ENCODE measurements at regions not wholly inside any gene's neighbourhood (a gene's known extent, or its start where the extent isn't known, plus 50 kb on each side); places are given as distances from the start of the nearest gene placed in this dataset.

DNA sequence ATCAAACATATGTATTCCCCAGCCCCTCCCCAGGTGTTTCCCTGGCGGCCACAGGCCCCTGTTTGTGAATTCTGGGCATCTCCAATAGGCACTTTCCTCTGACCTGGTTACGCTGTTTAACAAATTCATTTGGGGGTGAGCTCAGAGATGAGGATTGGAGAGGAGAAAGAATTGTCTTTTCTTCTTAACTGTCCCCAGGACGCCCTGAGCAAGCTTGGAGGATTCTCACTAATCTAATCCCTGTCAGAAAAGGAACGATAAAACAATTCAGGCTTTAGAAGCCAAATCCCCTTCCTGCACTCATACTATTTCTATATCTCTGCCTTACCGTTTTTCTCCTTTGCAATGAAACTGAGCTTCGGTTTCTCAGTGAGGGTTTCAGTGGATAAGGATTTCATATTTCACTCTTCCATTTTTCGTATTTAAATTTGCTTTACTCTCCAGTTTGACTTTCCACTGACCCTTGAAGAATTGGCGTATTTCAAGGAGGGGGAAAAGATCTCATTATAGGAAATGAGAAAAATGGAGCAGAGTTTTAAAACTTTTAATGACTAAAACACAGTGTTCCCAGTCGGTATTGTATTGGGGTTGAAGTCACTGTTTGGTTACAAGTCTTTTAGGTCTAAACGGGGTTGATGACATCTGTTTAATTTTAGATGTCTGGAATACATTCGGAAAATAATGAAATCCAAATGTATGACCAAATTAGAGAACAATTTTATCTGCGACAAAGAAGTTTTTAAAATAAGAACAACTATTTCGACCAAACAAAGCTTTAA is 180.1 kb downstream of the MACROH2A1 start:
- no peak for TF ChIP-seq POLR2A (IDR thresholded peaks at IDR 0.05)
- TF ChIP-seq, protein P1, sequence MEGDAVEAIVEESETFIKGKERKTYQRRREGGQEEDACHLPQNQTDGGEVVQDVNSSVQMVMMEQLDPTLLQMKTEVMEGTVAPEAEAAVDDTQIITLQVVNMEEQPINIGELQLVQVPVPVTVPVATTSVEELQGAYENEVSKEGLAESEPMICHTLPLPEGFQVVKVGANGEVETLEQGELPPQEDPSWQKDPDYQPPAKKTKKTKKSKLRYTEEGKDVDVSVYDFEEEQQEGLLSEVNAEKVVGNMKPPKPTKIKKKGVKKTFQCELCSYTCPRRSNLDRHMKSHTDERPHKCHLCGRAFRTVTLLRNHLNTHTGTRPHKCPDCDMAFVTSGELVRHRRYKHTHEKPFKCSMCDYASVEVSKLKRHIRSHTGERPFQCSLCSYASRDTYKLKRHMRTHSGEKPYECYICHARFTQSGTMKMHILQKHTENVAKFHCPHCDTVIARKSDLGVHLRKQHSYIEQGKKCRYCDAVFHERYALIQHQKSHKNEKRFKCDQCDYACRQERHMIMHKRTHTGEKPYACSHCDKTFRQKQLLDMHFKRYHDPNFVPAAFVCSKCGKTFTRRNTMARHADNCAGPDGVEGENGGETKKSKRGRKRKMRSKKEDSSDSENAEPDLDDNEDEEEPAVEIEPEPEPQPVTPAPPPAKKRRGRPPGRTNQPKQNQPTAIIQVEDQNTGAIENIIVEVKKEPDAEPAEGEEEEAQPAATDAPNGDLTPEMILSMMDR (IDR thresholded peaks at IDR 0.05): no peak

Data from esophagus squamous epithelium (tissue), 4 donors.